COLO668 (cell line): ENCODE measurements at regions not wholly inside any gene's neighbourhood (a gene's known extent, or its start where the extent isn't known, plus 50 kb on each side); places are given as distances from the start of the nearest gene placed in this dataset.

Experiments used
- DNase-seq: peaks from one replicate; lab custom pipeline; 2025; ENCODE audit not compliant: unreplicated experiment; lab: John Stamatoyannopoulos, UW

DNA sequence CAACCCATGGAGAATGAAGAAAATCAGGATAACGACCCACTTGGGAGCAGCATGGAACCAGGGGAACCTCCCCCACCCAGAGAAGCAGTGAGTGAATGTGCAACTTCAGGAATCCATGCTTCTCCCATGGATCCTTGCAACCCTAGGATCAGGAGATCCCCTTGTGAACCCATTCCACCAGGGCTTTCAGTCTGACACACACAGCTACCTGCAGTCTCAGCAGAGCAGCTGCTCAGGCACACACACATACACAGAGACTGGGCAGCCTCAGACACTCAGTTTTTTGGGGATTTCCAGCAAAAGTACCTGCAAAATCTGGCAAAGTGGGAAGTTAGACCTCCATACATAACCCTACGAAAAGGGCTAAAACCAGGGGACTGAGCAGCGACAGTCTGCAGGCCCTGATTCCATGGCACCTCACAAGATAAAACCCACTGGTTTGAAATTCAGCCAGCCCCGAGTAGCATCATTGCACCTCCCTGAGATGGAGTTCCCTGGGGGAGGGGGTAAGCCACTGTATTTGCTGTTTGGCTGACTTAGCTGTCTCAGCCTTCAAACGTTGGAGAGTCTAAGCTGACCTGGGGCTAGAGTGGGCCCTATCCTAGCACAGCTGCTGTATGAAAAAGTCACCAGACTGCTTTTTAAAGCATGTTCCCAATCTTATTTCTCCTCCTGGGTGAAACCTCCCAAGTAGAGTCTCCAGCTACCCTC lies 737.5 kb upstream of the NDST4 start:
- no peak for DNase-seq

DNA sequence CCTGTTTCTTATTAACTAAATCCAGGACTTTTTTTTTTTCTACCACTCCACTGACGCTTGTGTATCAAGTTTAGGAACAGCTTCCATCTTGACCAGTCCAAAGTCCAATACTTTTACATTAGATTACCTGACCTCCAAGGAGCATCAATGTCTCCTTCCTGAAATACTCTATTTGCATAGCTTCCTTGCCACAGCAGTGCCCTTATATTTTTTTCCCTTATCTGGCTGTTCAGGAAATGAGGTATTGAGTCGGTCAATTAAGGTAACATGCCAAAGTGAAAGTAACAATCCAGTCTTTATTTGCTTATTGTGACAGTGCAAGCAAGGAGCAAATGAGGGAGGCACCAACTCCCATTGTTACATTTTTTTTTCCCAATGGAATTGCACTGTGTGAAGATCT lies 730.8 kb upstream of the NDST4 start:
- no peak for DNase-seq

DNA sequence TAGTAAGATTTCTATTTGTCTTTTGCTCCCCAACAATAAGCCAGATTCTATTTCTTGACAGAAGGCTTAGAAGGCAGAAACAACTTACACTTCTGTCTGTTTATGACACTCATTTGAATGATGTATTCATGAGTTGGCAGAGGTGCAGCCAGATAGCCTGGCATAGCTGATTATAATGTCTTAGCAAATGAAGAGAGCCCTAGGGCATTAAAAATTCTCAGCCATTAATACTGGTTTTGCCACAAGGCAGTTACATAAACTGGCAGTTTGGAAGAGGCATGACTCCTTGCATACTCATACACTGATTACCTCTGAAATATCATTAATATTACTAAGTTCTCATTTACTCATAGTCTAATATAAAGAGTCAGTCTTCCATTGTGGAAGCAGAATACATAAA lies 728.5 kb upstream of the NDST4 start:
- no peak for DNase-seq

DNA sequence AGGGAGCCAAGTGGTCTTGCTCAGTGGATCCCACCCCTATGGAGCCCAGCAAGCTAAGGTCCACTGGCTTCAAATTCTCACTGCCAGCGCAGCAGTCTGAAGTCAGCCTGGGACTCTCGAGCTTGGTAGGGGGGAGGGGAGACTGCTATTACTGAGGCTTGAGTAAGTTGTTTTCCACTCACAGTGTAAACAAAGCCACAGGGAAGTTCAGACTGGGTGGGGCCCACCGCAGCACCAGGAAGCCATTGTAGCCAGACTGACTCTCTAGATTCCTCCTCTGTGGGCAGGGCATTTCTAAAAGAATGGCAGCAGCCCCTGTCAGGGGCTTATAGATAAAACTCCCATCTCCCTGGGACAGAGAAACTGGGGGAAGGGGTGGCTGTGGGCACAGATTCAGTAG lies 721.0 kb upstream of the NDST4 start:
- DNase-seq: peak; percentile 3

DNA sequence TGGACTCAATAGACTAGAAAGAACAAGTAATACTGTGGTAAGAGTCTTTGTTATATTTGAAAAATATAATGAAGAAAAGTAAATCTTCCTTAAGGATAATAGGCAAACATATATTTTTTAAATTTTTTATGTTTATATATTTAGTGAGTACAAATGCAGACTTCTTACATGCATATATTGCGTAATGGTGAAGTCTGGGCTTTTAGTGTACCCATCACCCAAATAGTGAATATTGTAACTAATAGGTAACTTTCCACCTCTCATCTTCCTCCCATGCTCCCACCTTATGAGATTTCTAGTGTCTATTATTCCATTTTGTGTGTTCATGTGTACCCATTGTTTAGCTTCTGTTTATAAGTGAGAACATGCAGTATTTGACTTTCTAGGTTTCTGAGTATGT lies 711.2 kb upstream of the NDST4 start:
- DNase-seq: no peak

DNA sequence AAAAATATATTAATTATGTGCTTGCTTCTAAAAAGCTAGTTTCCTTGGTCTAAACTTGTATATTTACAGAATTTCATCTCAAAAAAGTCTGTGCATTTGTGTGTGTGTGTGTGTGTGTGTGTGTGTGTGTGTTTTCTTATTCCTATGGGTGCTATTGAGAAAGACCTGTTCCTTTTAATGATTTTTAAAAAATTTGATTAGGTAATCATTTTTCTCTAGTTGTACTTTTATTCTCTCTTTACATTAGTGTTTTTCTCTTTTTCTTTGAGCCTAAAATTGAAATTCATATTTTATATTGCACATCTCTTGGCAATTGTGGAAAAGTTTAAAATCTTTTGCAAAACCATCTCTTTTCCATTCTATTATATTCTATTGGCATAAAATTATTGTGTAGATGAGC lies 690.4 kb upstream of the NDST4 start:
- no peak for DNase-seq

DNA sequence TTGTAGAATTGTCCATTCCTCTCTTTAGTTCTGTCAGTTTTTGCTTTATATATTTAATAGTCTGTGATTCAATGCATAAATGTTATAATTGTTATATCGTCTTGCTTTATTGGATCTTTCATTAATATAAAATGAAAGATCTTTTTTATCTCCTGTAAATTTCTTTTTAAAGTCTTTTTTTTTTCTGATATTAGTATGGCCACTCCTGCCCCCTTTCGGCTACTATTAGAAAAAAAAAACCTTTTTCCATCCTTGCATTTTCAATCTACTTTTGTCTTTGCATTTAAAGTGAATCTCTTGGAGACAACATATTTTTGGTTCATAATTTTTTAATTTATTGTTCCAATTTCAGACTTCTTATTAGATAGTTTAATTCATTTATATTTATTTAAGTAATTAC lies 677.4 kb upstream of the NDST4 start:
- DNase-seq: no peak

DNA sequence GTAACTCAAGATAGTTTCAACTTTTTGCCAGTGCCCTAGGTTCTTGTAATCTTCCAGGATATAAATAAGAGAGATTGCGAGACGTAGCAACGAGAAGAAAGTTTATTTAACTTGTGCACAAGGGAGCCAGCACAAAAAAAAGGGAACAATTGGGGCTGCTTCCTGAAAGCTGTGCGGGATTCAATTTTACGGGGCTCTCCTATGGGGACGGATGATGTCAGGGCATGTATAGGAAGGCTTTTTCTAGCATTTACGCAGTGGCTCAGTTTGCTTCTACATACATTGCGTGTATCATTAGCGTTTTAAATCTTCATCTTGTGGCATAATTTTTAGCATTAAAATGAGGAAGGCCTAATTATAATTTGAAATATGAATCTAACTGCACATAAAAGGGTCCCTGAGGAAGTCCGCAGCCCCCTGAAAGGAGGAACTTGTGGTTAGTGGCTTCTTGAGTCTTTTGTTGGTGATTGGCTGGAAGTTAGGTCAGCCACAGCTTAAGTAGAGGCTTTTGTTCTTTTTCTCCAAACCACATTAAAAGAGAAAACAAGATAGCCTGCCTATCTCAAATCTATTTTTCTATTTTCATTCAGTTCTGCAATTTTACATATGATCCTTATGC lies 668.2 kb upstream of the NDST4 start:
- no peak for DNase-seq

DNA sequence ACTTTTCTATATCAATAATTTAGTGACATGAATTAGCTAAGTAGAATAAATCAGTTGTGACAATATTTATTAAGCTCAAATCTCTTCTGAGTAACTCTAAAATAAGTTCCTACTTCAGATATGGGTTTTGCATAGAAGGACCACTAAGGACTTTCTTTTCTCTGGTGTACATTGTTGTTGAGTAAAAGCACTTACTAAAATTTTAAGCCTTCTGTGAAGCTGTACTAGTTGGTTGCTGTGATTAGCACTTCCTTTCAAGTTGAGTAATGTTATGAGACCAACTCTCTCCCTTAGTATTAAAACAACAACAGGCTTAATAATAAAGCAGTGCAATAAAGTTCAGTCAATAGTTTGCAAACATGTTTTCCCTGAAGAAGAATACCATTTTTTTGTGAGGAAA lies 667.4 kb upstream of the NDST4 start:
- no peak for DNase-seq

DNA sequence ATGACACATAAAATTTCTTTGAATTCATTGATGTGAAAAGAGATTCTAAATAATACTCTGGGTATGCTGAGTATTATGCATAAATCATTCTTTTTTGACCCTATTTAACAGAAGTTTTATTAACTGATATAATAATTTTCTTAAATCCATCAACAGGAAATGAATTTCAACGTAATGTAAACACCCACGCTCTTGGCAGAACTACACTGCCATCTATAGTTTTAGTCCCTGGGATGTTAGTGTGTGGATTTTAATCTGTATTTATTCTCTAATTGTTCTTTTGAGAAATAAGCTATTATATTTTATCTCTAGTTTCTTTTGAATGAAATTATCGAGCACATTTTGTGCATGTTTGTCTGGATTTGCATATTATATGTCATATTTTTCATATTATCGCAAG lies 666.8 kb upstream of the NDST4 start:
- DNase-seq: no peak

DNA sequence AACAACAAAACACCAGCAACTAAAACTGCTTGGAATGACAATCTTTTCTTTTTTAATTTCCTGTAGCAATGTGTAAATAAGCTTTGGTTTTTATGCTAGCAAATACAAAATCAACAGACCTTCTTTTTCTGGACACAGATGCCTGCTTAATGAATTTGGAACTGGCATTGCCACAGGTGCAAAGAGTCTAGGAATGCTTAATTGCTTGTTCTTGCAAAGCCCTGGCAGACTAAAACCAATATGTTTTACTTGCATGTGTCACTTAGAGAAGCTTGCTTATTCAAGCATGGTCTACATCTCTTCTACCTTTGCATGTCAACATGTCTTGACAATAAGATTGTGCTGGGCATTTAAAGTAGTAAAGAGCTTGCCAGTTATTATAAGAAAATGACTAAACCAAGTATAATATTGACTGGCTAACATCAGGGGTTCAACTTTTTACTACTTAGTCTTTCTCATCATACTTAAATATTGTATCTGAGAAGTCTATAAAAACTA lies 656.7 kb upstream of the NDST4 start:
- DNase-seq: no peak

DNA sequence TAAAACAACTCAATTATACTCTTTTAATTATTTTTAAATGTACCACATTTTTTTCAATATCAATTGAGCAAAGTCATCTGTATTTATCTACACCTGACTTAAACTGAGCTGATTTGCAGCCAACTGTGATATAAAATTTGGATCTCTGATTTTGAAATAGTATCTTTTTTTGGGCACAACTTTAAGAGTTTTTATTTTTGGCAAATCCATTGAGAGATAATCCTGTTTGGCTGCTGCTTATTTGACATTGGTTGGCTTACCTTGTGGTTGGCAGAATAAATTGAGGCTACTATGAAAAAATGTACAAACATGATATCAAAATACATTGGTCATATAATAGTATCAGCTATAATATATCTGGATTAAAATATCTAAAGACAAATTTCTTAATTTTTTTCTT lies 656.0 kb upstream of the NDST4 start:
- no peak for DNase-seq

DNA sequence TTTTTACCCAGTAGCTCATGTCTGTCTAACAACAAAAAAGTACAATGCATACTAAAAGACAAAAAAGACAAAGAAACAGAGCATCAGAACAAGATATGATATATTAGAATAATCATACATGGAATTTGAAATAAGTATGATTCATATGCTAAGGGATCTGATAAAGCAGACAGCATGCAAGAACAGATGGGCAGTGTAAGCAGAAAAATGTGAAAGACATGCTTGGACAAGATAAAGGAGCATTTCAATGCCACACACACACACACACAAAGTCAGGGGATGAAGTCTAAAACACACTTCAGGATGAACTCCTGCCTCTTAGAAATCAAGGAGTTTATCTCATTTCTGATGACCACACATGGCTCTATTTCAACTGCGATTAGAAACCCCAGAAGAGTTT lies 649.6 kb upstream of the NDST4 start:
- DNase-seq: no peak

DNA sequence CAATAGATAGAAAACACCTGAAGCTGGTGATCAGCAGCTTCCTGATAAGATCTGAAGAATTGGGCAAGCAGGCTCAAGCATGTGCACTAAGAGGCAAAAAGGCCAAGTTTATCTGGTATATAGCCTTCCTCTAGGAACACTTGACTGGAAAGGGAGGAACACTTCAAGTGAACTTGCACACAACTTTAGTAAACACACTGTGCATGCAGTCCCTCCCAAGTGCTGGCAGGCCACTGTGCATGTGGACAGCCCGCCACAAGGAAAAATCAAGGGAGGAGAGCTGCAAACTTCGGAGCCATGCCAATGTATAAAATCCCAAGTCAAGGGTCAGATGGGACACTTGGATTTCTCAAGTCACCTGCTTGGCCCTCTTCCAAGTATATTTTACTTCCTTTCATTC lies 645.8 kb upstream of the NDST4 start:
- DNase-seq: no peak

DNA sequence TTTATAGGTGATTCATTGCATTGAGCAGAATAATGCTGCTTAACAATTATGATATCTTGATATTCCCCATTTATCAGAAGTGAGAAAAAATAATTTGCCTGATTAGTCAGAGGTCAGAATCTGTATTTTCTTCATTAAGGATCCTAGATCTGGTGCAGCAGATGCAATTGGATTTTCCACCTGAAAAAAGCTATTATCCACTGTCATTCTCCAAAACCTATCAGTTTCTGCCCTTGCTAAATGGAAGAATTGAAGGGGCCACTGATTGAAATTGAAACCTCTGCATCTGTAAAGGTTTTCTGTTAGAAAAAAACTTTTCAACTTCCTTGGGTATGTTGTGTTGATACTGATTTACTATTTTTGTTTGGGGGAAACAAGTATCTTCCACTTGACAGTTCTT lies 636.0 kb upstream of the NDST4 start:
- DNase-seq: no peak

DNA sequence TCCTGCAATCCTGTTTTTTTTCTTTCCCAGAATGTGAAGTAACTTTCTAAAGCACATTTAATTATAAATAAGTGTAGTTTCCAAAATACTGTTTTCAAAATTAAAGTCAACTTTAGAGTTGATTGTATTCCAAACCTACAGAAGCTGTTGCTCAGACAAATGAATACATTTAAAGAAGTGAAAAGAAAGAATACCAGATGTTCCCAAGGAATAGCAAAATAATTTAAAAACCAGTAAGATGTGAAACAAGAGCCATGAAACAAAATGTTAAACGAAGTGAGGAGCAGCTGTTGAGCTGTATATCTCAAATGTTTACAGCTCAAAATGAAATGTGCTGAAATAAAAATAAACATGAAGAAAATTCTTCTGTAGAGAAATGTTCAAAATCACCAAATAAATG lies 627.4 kb upstream of the NDST4 start:
- DNase-seq: no peak

DNA sequence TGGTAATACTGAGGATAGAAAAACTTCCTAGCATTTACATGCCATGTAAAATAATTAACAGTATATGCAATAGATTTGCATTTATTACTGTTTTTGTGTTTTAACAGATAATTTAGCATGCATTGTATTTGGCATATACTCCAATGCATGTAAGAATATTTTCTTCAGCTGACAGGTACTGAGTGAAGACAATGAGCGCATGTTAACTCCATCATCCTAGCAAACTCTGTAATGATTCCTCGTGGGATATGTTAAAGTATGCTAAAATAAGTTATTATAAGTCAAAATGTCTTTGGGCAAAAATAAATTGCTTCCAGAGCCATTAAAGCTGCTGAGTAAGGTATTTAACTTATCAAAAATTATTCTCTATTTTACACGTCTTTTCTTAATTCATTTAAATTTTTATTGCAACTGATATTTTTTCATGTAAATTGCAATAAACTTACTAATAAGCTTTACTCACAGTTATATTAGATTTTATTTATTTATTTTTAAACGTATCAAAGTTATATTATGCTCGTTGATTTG lies 616.4 kb upstream of the NDST4 start:
- DNase-seq: no peak

DNA sequence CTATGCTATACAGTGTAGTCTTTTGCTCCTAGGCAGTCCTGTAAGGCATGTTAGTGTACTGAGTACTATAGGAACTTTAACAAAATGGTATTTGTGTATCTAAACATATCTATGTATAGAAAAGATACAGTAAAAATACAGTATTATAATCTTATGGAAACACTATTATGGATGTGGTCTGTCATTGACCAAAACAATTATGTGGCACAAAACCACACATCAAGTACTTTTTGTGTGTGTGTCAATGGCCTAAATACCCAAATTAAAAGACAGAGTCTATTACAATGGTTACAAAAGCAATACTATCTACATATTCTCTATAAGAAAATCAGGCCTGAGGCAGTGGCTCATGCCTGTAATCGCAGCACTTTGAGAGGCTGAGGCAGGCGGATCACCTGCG lies 610.2 kb upstream of the NDST4 start:
- DNase-seq: no peak

DNA sequence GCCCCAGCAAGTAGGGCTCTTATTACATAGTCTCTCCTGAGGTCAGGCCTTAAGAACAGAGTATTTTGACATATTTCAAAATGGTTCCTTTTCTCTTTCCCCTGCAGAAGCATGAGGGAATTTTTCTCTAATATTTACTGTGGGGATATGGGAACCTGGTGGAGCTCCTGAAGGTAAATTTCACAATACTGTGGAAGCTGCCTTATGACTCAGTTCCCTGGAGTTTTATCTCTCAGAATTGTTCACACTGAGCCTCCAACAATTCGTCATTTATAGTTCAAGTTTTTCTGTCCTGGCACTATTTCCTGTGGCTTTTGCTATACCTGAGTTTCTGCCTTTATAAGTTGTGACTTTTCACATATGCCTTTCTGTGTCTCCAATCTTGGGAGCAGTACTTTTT lies 607.2 kb upstream of the NDST4 start:
- no peak for DNase-seq

DNA sequence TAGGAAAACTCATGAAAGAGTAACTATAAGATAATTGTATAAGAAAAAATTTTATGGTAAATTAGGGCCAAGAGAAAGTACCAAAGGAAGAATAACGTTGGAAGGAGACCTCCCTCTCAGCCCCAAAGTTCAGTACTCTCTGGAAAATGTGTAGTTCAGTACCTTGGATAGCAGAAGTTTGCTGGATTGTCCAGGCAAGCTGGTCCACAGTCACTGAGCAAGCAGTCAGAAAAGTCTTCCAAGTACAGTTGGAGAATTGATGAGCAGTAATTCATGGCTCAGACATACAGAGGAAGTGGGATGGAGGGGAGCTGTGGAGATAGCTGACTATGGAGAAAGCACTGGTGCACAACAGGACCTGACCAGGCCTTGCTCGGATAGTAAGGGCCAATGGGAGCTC lies 598.2 kb upstream of the NDST4 start:
- DNase-seq: no peak

DNA sequence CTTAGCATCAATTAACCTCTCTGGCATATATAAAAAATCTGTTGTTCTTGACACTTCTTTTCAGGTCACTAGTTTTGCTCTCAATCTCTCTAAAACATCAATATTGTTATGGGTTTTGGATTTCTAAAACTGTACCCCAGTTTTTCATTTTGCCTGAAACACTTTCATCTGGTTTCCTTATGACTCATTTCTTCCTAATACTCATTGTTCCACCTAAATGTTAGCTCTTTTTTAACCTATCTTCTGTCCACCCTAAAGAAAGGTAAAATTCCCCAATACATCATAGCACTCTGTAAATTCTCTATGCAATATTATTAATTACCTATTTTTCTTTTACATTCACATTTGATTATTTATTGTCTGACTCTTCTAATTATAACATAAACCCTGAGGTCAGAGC lies 575.5 kb upstream of the NDST4 start:
- DNase-seq: no peak

DNA sequence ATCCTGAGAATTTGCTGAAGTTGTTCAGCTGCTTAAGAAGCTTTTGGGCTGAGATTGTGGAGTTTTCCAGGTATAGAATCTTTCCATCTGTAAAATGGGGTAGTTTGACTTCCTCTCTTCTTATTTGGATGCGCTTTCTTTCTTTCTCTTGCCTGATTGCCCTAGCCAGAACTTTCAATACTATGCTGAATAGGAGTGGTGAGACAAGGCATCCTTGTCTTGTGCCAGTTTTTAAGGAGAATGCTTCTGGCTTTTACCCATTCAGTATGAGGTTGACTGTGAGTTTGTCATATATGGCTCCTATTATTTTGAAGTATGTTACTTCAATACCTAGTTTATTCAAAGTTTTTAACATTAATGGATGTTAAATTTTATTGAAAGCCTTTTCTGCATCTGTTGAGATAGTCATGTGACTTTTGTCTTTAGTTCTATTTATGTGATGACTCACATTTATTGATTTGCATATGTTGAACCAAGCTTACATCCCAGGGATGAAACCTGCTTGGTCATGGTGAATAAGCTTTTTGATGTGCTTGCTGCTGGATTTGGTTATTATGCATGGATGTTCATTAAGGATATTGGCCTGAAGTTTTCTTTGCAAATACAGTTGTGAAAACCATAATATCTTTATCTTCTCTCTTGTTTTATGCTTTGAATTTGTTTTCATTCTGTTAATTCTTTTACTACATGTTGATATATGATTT lies 573.8 kb upstream of the NDST4 start:
- no peak for DNase-seq
